Right hindlimb (tissue), 1 donor: ENCODE measurements at regions not wholly inside any gene's neighbourhood (a gene's known extent, or its start where the extent isn't known, plus 50 kb on each side); places are given as distances from the start of the nearest gene placed in this dataset.
"Not testable (repeated sequence)": the region's sequence is repeated elsewhere in the genome, so short reads cannot be mapped to it uniquely, and the experiment has no call there.

Experiments
- DNase-seq: peaks from one replicate; pipeline ENCODE4 v3.0.0-alpha.2; 2018

DNA sequence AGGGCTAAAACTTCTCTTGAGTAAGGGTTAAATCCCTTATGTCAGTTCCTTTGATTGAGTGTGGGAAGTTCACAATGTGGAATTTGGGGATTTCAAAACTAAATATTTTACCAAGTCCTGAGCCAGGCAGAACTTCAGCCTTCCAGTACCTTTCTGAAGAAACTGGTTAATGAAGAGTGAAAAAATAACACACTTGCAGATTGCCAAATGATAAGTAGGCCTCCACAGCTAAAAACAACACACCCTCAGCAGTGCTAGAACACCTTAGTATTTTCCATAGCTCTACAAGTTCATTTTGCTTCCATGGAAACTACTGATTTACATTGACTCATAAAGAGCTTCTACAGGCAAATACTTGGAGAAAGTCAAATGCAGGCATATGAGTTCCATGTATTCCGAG is 326.8 kb downstream of the ZNF674 start:
- DNase-seq, result no peak

DNA sequence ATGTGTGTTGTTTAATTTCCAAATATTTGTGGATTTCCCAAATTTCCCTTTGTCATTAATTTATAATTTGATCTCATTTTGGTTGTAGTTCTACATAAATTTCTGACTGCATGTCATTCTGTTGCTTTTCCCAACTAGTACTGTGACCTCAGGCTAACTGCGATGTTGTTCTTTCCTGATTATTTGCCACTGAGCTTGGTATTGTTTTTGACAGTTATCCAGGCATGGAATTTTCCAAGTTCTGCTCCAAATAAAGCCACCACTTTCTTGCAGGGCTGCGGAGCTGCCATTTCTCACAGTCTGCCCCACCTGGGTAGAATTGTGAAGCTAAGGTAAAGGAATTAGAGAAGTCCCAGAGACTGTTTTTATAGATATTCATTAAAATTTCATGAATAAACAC is 328.8 kb downstream of the ZNF674 start:
- no peak for DNase-seq

DNA sequence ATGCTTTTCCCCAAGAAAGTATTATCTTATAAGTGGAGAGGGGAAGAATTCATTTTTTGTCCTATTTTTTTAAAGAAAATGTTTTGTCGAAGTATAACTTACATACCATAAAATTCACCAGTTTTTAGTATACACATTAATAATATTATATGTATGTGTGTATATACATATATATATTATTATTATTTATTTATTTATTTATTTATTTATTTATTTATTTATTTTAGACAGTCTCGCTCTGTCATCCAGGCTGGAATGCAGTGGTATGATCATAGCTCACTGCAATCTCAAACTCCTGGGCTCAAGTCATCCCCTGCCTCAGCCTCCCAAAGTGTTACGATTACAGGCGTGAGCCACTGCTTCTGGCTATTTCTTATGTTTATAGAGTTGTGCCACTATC is 334.1 kb downstream of the ZNF674 start:
- DNase-seq, result no peak

DNA sequence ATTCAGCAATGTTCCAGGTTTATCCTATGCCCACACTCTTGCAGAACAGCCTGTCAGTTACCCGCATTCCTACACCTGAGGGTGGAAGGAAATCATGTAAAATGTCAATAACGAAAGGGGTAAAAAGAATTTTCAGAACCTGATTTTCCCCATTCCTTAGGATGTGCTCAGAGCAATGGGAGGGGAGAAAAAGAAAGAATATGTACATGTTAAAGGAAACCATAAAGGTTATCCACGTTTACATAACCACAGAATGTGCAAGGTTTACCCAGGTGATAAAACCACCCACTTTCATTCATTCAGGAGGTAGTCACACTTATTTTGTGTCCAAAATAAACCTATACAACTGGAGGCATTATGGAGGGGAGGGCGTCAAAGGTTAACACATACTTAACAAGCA is 335.5 kb downstream of the ZNF674 start:
- no peak for DNase-seq

DNA sequence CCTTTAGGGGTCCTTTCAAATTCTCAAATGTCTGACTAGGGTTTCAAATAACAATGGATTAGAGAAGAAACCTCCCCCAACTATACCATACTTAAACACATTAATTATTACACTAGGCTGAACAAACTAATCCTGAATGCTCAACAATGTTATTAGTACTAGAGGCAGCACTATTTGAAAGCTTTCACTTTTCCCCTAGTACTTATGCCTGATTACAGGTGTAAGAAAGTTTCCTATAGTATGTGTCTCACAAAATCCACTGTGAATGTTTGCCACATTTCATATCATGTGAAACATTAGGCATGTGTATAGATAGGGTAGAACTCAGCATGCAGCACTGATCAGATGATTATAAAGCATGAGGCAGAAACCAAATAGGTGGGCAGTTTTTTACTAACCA is 336.2 kb downstream of the ZNF674 start:
- no peak for DNase-seq

DNA sequence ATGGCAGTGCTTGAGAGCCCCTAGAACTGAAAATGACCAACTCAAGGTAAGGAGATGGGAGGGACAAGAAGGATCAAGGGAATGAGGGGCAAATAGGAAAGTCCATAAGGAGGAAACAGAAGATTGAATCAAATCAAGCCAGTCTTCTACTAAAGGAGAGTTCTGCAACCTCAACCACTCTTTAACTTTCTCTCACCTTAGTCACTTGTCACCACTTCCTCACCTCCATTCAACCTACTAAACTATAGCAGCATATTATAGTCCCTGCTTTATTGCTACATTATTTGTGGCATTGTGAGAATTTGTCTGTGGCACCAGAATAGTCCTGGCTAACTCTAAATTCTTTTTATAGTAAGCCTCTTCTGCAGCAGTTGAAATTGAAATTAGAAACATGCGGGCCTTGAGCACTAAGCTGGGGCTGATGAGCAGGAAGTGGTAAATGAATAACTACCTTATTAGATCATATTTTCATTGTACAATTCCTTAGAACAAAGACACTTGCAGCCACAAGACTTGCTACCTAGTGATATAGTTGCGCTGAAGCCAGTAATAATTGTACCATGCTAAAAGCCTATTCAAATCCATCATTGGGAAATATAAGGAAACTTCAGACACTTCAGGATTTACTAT is 336.9 kb downstream of the ZNF674 start:
- no peak for DNase-seq

DNA sequence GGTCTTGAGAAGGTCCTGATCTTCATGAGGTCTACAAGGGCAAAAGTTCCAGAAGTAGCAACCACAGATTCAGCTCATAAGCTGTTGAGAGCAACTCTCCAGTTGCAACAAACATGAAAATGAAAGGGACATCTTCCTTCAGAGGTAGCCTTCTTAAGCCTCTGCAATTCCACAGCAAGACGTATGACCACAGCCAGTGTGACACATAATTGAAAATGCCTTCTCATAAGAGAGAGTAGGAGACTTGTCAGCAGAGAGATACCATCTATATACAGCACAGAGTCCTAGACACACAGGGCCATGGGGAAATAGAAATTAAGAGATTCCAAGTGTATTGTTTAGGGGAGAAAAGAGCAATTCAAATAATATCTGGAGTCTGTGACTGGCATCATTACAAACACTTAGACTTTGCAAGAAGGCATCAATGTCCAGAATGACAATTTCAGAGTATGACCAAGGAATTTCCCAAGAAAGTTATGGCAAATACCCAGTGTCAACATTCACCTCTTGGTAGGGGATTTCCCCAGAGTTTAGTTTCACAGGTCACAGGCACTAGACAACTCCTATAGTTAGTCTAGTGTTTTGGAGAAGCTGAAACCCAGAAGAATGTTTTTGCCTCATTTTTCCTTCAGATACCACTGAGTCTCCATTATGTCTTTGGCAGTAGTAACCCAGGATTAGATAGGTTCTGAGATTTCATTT is 340.3 kb downstream of the ZNF674 start:
- DNase-seq, result no peak

DNA sequence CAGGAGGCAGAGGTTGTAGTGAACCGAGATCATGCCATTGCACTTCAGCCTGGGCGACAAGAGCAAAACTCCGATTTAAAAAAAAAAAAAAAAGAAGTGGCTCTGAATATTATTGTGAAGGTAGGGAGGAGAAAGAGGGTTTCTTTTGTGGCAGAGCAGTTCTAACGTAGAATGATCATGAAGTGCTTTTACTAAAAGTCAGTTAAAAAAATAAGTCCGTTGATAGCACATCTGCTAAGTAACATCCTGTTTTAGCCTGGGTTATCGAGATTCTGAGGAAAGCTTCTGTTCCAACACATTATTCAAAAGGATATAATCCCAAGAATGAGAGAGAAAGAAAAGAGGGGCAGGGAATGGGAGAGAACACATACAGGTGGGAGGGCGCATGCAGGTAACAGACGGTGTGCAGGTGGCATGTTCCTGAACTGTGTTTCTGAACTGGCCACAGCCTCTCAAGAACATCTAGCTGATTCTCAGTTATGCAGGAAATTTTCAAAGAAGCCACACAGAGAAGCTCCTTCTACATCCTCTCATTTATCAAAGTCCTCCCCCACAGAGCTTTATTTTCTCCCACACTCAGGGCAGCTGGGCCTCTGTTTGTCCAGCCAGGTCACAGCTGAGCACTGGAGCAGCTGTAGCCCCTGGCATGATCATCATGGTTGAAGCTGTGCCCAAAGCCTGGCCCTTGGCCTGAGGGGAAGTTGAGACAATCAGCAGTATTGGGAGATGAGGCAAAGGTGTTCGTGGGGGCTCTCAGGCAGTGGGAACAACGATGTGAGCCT is 342.3 kb downstream of the ZNF674 start:
- peak; percentile 11 for DNase-seq

DNA sequence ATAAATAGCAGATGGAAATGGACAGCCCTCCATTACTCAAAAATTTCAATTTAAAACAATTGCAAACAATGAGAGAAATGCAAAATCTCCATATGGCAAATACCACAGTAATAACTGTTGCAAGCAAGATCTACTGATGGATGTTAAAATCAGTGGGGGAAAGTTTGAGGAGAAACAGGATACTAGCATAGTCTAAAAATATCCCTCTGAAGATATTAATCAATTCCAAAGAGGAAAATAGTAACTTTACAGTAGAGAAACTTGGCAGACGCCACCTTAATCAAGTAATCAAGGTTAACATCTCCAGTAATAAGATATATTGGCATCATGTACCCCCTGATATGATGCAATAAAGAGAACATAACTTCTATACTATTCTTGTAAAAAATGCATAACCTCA is 344.8 kb downstream of the ZNF674 start:
- DNase-seq, result no peak

DNA sequence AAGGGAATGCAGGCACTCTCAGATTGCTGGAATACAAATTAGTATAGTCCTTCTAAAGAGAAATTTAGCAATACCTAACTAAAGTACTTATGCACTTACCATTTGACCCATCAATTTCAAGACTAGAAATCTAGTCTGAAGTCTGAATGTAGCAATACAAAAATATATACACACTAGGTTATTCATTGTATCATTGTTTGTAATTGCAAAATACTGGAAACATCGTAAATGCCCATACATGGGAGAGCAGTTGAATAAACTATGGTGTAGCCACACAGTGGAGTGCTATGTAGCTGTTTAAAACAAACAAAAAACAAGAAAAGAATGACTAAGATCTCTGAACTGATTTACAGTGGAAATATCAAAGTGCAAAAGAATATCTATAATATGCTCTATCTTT is 346.4 kb downstream of the ZNF674 start:
- DNase-seq, result no peak

DNA sequence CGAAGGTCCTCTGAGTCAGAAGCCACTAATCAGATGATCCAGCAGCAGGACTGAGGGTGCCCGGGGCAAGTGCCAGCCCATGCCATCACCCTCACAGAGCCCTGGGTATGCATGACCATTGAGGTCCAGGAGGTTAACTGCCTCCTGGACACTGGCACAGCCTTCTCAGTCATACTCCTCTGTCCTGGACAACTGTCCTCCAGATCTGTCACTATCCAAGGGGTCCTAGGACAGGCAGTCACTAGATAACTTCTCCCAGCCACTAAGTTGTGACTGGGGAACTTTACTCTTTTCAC is 358.5 kb downstream of the ZNF674 start:
- not testable (repeated sequence) for DNase-seq

DNA sequence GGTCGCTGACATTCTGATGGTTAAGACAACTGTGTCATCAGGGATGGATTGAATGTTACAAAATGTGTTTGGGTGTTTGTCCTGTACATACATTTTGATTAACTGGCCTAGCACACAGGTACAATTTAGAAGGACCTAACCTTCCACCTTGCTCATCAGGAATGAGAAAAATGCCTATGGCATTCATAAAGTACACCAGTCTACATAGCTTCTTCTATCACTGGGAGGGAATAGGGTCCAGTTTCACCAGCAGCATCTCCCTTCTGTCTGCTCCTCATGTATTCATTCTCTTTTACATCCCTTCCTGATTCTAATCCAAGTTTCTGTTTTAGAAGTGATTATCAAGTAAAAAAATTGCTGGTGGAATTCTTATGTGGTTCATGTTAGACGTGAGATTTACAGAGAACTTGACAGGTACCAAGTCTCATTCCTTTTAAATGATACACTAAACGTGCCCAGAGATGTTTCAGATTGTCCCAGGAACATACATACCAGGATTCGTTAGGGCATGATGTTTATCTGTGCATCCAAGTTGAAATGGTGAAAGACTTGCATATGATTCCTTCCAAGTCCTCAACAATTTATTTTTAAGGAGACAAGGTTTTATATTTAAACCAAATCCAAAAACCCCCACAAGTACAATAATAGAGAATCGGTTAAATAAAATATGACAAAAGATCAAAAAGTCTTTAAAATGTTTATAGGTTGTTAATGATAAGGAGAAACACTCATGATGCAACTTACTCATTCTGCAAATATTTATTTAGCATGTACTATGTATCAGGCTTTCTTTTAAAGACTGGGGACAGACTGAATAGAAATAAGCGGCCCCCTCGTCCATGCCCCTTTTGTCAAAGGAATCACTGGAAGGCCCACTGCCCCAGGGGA is 359.1 kb downstream of the ZNF674 start:
- no peak for DNase-seq

DNA sequence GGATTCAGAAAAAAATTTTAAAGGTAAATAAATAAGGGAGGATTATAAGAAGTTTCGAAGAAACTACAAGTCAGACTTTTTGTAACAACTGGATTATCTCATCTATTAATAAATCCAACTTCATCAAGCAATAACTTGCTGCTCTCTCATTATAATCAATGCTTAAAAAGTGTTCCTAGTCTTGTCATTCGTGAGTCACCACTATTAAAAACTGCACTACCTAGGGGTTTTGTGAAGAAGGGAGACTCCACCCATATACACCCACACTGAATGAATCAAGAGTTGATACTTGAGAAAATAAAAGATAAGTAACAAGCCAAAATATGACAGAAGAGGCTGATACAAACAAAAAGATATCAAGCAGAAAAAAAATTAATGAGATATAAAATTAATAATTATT is 360.5 kb downstream of the ZNF674 start:
- DNase-seq, result no peak

DNA sequence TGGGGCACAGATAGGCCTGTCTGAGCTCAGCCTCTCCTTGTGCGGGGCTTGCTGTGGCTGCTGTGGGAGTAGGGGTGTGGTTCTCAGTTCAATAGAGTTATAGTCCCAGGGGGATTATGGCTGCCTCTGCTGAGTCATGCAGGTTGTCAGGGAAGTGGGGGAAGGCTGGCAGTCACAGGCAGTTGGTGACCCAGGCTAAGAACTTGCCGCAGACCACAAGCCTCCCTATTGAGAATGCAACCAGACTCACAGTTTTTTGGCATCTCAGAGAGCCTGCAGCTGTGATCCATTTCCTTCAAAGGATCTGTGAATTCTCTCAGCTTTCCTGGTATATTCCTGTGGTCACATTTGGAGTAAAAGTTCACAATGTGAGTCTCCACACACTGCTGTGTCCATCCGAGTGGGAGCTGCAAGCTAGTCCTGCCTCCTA is 364.9 kb downstream of the ZNF674 start:
- DNase-seq, result peak; percentile 28

DNA sequence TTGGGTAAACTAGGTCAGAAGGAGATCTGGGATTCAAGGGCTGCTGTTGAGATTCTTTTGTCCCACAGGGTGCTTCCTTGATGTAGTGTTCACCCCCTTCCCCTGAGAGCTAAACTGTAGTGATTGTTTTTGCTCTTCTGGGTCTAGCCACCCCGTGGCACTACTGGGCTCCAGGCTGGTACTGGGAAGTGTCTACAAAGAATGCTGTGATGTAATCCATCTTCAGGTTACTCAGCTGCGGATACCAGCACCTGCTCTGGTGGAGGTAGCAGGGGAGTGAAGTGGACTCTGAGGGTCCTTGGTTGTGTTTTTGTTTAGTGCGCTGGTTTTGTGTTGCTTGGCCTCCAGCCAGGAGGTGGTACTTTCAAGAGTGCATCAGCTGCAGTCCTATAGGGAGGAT is 365.5 kb downstream of the ZNF674 start:
- no peak for DNase-seq

DNA sequence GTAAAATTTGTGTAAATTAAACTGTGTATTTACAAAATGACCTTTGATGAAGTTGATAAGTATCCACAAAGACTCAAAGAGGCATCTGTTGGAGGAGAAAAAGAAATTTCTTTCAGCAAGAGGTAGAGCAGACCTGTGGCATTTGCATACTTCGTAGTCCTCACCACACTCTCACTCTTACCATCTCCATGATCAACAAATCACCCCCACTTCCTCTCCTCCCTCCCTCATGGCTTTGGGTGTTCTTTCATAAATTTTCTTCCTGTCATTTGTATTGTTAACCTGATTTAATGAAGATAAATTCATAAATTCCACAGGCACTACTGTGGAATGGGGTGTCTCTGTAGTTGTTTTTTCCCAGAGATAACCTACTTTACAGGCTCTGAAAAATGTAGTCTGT is 366.5 kb downstream of the ZNF674 start:
- no peak for DNase-seq

DNA sequence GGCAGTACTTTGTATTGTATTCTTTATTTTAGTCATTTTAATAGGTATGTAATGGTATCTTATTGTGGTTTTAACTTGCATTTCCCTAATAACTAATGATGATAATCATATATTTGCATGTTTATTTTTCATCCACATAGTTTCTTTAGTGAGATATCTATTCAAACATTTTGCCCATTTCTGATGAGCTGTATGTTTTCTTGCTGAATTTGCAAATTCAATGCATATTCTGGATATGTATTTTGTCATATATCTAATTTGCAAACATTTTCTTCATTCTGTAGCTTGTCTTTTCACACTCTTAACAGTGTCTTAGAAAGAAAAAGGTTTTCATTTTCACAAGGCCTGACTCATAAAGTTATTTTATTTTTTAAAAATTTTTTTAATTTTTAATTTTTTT is 372.1 kb downstream of the ZNF674 start:
- DNase-seq, result no peak

DNA sequence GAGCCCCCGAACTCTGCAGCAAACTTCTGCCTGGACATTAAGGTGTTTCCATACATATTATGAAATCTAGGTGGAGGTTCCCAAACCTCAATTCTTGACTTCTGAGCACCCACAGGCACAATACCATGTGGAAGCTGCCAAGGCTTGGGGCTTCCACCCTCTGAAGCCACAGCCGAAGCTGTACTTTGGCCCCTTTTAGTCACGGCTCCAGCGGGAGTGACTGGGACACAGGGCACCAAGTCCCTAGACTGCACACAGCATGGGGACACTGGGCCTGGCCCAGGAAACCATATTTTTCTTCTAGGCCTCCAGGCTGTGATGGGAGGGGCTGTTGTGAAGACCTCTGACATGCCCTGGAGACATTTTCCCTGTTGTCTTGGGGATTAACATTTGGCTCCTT is 373.8 kb downstream of the ZNF674 start:
- DNase-seq, result not testable (repeated sequence)

DNA sequence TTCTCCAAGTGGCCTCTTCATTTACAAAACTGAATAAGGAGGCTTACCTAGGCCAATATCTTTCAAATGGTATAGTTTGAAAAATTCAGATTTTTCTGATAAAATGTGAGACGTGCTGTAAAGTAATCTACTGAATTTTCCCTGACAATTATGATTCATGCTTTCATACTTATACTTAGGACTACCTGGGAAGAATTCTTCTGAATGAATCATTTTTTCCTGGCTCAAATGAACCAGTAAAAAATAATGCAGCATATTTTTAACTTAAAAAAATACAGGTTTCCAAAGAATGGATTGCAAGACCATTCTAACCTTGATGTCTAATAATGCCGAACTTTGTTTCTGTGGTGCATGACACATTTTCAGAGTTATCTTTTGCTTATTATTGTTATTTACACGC is 375.4 kb downstream of the ZNF674 start:
- no peak for DNase-seq

DNA sequence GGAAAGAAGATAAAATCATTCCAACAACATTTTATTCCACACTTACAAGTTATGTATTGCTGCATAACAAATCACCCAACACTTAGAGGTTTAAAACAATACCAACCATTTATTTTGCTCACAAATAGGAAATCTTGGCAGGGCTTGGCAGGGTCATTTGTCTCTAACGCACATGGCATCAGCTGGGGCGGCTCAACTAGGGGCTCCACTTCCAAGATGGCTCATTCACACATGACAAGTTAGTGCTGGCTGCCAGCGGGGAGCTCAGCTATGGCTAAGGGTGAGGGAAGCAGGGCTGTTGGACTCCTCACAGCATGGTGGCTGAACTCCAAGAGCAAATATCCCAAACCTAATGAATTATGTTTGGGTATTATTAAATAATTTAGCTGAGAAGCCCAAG is 377.0 kb downstream of the ZNF674 start:
- peak; percentile 46 for DNase-seq

DNA sequence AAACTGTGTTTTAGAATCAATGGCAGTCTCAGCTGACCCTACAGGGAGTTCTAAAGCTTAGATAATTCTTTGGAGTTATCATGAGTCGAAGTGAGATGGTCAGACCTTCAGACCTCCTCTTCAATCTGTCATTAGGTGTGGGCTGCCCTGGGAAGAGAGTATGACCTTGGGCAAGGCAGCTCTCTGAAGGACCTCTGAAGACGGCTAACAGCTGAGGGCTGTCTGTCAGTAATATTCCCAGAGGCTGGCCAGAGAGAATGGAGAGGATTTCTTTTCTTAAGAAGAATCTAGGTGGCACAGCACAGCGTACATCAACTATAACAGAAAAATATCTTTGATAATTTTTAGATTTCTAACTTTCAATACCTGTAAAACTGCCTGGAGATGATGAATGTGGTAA is 379.4 kb downstream of the ZNF674 start:
- no peak for DNase-seq

DNA sequence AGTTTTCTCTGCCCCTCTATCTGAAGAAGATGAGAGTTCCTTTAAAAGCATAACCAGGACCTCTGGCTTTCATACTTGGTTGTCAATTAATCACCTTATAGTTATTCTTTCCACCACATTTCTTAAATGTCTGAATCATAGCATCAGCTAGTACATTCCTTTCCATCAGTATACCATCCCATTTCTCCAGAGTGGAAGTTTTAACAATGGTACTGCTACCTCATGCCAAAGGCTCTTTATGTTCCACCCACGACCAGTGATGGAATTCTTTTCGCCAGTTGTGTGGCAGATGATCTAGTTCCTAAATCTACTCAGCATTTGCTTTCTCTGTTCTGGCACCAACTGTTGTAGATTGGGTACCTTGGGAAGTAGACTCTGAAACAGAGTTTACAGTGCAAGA is 379.8 kb downstream of the ZNF674 start:
- no peak for DNase-seq

DNA sequence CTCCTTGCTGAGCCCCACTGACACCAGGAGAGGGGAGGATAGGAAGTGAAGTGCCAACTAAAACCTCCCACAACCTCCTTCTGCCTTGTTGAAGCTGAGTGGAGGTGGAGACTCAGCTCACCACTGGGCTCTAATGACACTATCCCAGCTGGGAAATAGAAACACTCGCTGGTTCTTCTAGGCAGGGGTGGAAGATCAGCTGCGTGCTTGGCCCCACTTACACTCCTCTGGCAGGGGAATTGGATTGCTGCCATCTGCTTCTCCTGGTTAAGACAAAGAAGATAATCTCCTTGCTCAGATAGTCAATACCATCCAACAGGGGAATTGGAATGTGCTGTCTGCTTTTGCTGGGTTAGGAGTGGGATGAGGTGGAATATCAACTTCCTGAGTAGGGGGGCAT is 392.5 kb downstream of the ZNF674 start:
- no peak for DNase-seq
